Esophagus muscularis mucosa (tissue), 3 donors: ENCODE measurements at regions not wholly inside any gene's neighbourhood (a gene's known extent, or its start where the extent isn't known, plus 50 kb on each side); places are given as distances from the start of the nearest gene placed in this dataset.

ENCODE experiments used
- CTCF ChIP-seq, 3 experiments: fragments of 200-600 bp in 2 of 3; fragments of 450-650 bp in 1 of 3; sonication (generic) in 2 of 3; IDR thresholded peaks; one replicate each; pipeline ENCODE4 v1.5.1; 2017 to 2019; ENCODE audit warnings: antibody characterized with exemption in 3 of 3, mild to moderate bottlenecking in 2 of 3, moderate library complexity in 1 of 3
- EP300 ChIP-seq: sonication (generic); formaldehyde crosslinking; IDR thresholded peaks from one replicate; pipeline ENCODE4 v1.6.1; 2017; ENCODE audit warnings: antibody characterized with exemption

GRCh38 chr13:30145709-30146367 is 161.5 kb downstream of the KATNAL1 start:
- TF ChIP-seq CTCF (IDR thresholded peaks at IDR 0.05): no peak
- TF ChIP-seq EP300: no peak
